Gastroesophageal sphincter (tissue), 4 donors: ENCODE measurements at regions not wholly inside any gene's neighbourhood (a gene's known extent, or its start where the extent isn't known, plus 50 kb on each side); places are given as distances from the start of the nearest gene placed in this dataset.

Experiments used
- ATAC-seq: fragments of 150-250 bp; one replicate; pipeline ENCODE4 v1.9.1; 2016; ENCODE audit warnings: mild to moderate bottlenecking, moderate library complexity
- H3K27ac ChIP-seq, 4 donors: fragments of 200-600 bp; sonication (generic) in 3 of 4; 1 replicate in 3 of 4; 2 replicates in 1 of 4; pipeline ENCODE4 v1.5.1; 2016 to 2019
- H3K27me3 ChIP-seq: fragments of 200-600 bp; sonication (generic); one replicate; pipeline ENCODE4 v1.5.1; 2019
- H3K36me3 ChIP-seq, 2 donors: fragments of 200-600 bp; sonication (generic); one replicate each; pipeline ENCODE4 v1.5.1; 2019; ENCODE audit warnings: control low read depth in 1 of 2
- H3K4me1 ChIP-seq, 3 donors: fragments of 200-600 bp; sonication (generic); 1 replicate in 2 of 3; 2 replicates in 1 of 3; pipeline ENCODE4 v1.5.1; 2016 to 2019; ENCODE audit warnings: control low read depth in 2 of 3
- H3K4me3 ChIP-seq, 2 donors: fragments of 200-600 bp; sonication (generic); one replicate each; pipeline ENCODE4 v1.5.1; 2019; ENCODE audit warnings: mild to moderate bottlenecking in 1 of 2, moderate library complexity in 1 of 2
- H3K9me3 ChIP-seq, 3 donors: fragments of 200-600 bp; sonication (generic); one replicate each; pipeline ENCODE4 v1.5.1; 2017 to 2019; ENCODE audit warnings: control low read depth in 2 of 3
- CTCF ChIP-seq, 4 experiments: fragments of 200-600 bp in 2 of 4; fragments of 450-650 bp in 2 of 4; sonication (generic) in 1 of 4; IDR thresholded peaks; one replicate each; pipeline ENCODE4 v1.5.1; 2017 to 2019; ENCODE audit warnings: antibody characterized with exemption in 4 of 4, mild to moderate bottlenecking in 2 of 4, moderate library complexity in 2 of 4
- EP300 ChIP-seq: sonication (generic); formaldehyde crosslinking; IDR thresholded peaks from one replicate; pipeline ENCODE4 v1.6.1; 2017; ENCODE audit warnings: antibody characterized with exemption, mild to moderate bottlenecking
- POLR2A ChIP-seq, 2 donors: fragments of 450-650 bp; IDR thresholded peaks; one replicate each; pipeline ENCODE4 v1.6.1; 2017; ENCODE audit warnings: antibody characterized with exemption in 2 of 2, mild to moderate bottlenecking in 2 of 2, moderate library complexity in 1 of 2
- POLR2AphosphoS5 ChIP-seq: sonication (generic); formaldehyde crosslinking; IDR thresholded peaks from one replicate; pipeline ENCODE4 v1.6.1; 2017; ENCODE audit warnings: antibody characterized with exemption
- WGBS, 2 donors: methylation state at CpG; one replicate each; pipeline ENCODE4 v1.1.5; 2018; ENCODE audit warnings: low coverage in 1 of 2; 5-methylcytosine and 5-hydroxymethylcytosine counted together

GRCh38 chr2:196290136-196290535, 118.8 kb upstream of the STK17B start:
- Histone ChIP-seq H3K9me3 (no peaks in the 10 kb centered on the region), H3K4me1 (peaks cover 0 to 3% (median 0%) of the 10 kb centered on the region in 3 donors), H3K27ac (no peak overlapping the region), H3K36me3 (no peaks in the 10 kb centered on the region), H3K27me3 (no peaks in the 10 kb centered on the region), H3K4me3 (no peak overlapping the region)
- TF ChIP-seq EP300, result no peak
- no peak for TF ChIP-seq POLR2A (IDR thresholded peaks at IDR 0.05)
- no peak for TF ChIP-seq CTCF (IDR thresholded peaks at IDR 0.05)
- TF ChIP-seq POLR2AphosphoS5, result no peak
- no peak for ATAC-seq

GRCh38 chr2:196290569-196290968, 119.2 kb upstream of the STK17B start:
- no peaks in the 10 kb centered on the region for H3K27me3 ChIP-seq
- no peaks in the 10 kb centered on the region for H3K9me3 ChIP-seq
- TF ChIP-seq POLR2A (IDR thresholded peaks at IDR 0.05) (no peak), CTCF (IDR thresholded peaks at IDR 0.05) (no peak), EP300 (no peak)
- H3K27ac ChIP-seq, result no peak overlapping the region
- no peaks in the 10 kb centered on the region for H3K4me1 ChIP-seq
- no peak overlapping the region for H3K4me3 ChIP-seq
- ATAC-seq, result no peak
- WGBS, 2 donors, result 100% methylated on average over 1 of the region's 1 CpG
- no peaks in the 10 kb centered on the region for H3K36me3 ChIP-seq

GRCh38 chr2:196291426-196291825, 120.0 kb upstream of the STK17B start:
- 96 to 100% methylated on average over 1 to 2 of the region's 2 CpGs for WGBS, 2 donors
- H3K4me1 ChIP-seq, result no peaks in the 10 kb centered on the region
- no peak overlapping the region for H3K27ac ChIP-seq
- no peak overlapping the region for H3K4me3 ChIP-seq
- TF ChIP-seq POLR2A (IDR thresholded peaks at IDR 0.05), result no peak
- TF ChIP-seq EP300, result no peak
- TF ChIP-seq CTCF (IDR thresholded peaks at IDR 0.05), result no peak
- TF ChIP-seq POLR2AphosphoS5, result no peak
- ATAC-seq, result no peak
- no peaks in the 10 kb centered on the region for H3K36me3 ChIP-seq
- no peaks in the 10 kb centered on the region for H3K9me3 ChIP-seq
- no peaks in the 10 kb centered on the region for H3K27me3 ChIP-seq

- Histone ChIP-seq H3K9me3 (no peaks in the 10 kb centered on the region), H3K36me3 (no peaks in the 10 kb centered on the region), H3K27me3 (no peaks in the 10 kb centered on the region), H3K4me3 (no peak overlapping the region), H3K4me1 (no peaks in the 10 kb centered on the region), H3K27ac (no peak overlapping the region)
- TF ChIP-seq EP300 (no peak), POLR2AphosphoS5 (no peak), POLR2A (IDR thresholded peaks at IDR 0.05) (no peak), CTCF (IDR thresholded peaks at IDR 0.05) (no peak)
- no peak for ATAC-seq
- WGBS, 2 donors, result 79 to 84% methylated on average over 7 to 9 of the region's 16 CpGs
Observed at GRCh38 chr2:196291873-196292800, 120.8 kb upstream of the STK17B start.
